GM18868 (cell line): ENCODE measurements at regions not wholly inside any gene's neighbourhood (a gene's known extent, or its start where the extent isn't known, plus 50 kb on each side); places are given as distances from the start of the nearest gene placed in this dataset.

Experiments
- ATAC-seq: cut with Tn5 transposase; IDR thresholded peaks from one replicate; pipeline ENCODE4 v1.9.1; 2021; ENCODE audit warnings: mild to moderate bottlenecking, moderate library complexity; ENCODE audit not compliant: unreplicated experiment

- no peak for ATAC-seq
These were observed 580.7 kb downstream of the MAFB start for GRCh38 chr20:40108321-40108720.

- no peak for ATAC-seq
These were observed 584.1 kb downstream of the MAFB start for GRCh38 chr20:40104959-40105358.

- ATAC-seq = no peak
These were observed 585.6 kb downstream of the MAFB start for GRCh38 chr20:40103420-40103819.

- ATAC-seq = no peak
These were observed 587.5 kb downstream of the MAFB start for GRCh38 chr20:40101560-40101959.

- ATAC-seq = no peak
These were observed 588.8 kb downstream of the MAFB start for GRCh38 chr20:40100261-40100660.

GRCh38 chr20:40090236-40090635, 598.8 kb downstream of the MAFB start:
- no peak for ATAC-seq

- no peak for ATAC-seq
These were observed 601.5 kb downstream of the MAFB start for GRCh38 chr20:40087496-40087895.

GRCh38 chr20:40085513-40085912, 603.5 kb downstream of the MAFB start:
- ATAC-seq = no peak

GRCh38 chr20:40082436-40082835, 606.6 kb downstream of the MAFB start:
- no peak for ATAC-seq

- no peak for ATAC-seq
These were observed 607.4 kb downstream of the MAFB start for GRCh38 chr20:40081653-40082052.

GRCh38 chr20:40080041-40080652, 608.9 kb downstream of the MAFB start:
- no peak for ATAC-seq

- ATAC-seq = no peak
These were observed 615.4 kb downstream of the MAFB start for GRCh38 chr20:40073535-40074111.

GRCh38 chr20:40072907-40073306, 616.1 kb downstream of the MAFB start:
- no peak for ATAC-seq

- ATAC-seq = no peak
These were observed 632.9 kb downstream of the MAFB start for GRCh38 chr20:40056171-40056570.

GRCh38 chr20:40055711-40056110, 633.3 kb downstream of the MAFB start:
- ATAC-seq = no peak

- ATAC-seq = no peak
These were observed 634.7 kb downstream of the MAFB start for GRCh38 chr20:40054311-40054710.

GRCh38 chr20:40050596-40050995, 638.4 kb downstream of the MAFB start:
- no peak for ATAC-seq

GRCh38 chr20:40049854-40050253, 639.2 kb downstream of the MAFB start:
- ATAC-seq = no peak

GRCh38 chr20:40046703-40047102, 642.3 kb downstream of the MAFB start:
- no peak for ATAC-seq

- ATAC-seq = no peak
These were observed 651.5 kb downstream of the MAFB start for GRCh38 chr20:40037511-40037910.

GRCh38 chr20:40029589-40029988, 659.4 kb downstream of the MAFB start:
- no peak for ATAC-seq

GRCh38 chr20:40019510-40019909, 669.5 kb downstream of the MAFB start:
- ATAC-seq = no peak

GRCh38 chr20:40017765-40018164, 671.3 kb downstream of the MAFB start:
- ATAC-seq = no peak
